Kidney (tissue), 13 donors: ENCODE measurements at regions not wholly inside any gene's neighbourhood (a gene's known extent, or its start where the extent isn't known, plus 50 kb on each side); places are given as distances from the start of the nearest gene placed in this dataset.
A peak's percentile ranks its signal among the peaks of the same experiment; 100 is the strongest.

ENCODE experiments used
- DNase-seq, 5 donors: peaks; one replicate each; pipeline ENCODE4 v3.0.0-alpha.2; 2013 to 2020
- FAIRE-seq: peaks from 2 replicates; lab custom pipeline; 2012; peaks lifted over from hg19 to GRCh38; lab: Jason Lieb, UNC
- H3K27ac ChIP-seq, 2 donors: one replicate each; pipeline ENCODE4 v1.7.0; 2013; ENCODE audit warnings: low read depth in 2 of 2, low read length in 2 of 2, inconsistent platforms in 1 of 2
- H3K27me3 ChIP-seq: one replicate; pipeline ENCODE4 v1.7.1; 2013; ENCODE audit warnings: low read length, inconsistent platforms; ENCODE audit not compliant: control insufficient read depth, insufficient read depth
- H3K36me3 ChIP-seq, 3 donors: one replicate each; pipeline versions ENCODE4 v1.7.0 to v1.7.1; 2013; ENCODE audit warnings: low read length in 3 of 3, control low read depth in 1 of 3, inconsistent platforms in 1 of 3; ENCODE audit not compliant: insufficient read depth in 3 of 3, control insufficient read depth in 2 of 3
- H3K4me1 ChIP-seq, 3 donors: one replicate each; pipeline versions ENCODE4 v1.7.0 to v1.7.1; 2013; ENCODE audit warnings: low read length in 3 of 3, inconsistent platforms in 1 of 3, low read depth in 1 of 3; ENCODE audit not compliant: control insufficient read depth in 2 of 3, insufficient read depth in 2 of 3
- H3K4me3 ChIP-seq, 3 donors: one replicate each; pipeline versions ENCODE4 v1.7.0 to v1.8.1; 2013; ENCODE audit warnings: low read length in 3 of 3, control low read depth in 1 of 3, inconsistent platforms in 1 of 3
- H3K9ac ChIP-seq, 3 donors: one replicate each; pipeline versions ENCODE4 v1.7.0 to v1.7.1; 2013; ENCODE audit warnings: low read length in 3 of 3, control low read depth in 1 of 3, inconsistent platforms in 1 of 3
- H3K9me3 ChIP-seq, 3 donors: one replicate each; pipeline versions ENCODE4 v1.7.0 to v1.7.1; 2013; ENCODE audit warnings: low read length in 3 of 3, control low read depth in 1 of 3, inconsistent platforms in 1 of 3; ENCODE audit not compliant: control insufficient read depth in 2 of 3, insufficient read depth in 1 of 3
- intact Hi-C: fragments of 100-400 bp; cut with DNase I; formaldehyde crosslinking; loops from one replicate; pipeline ENCODE4 v1.11.1; 2022
- TF ChIP-seq, protein P1 (sequence below): IDR thresholded peaks from 3 replicates; pipeline ENCODE4 v1.5.1; 2012; ENCODE audit warnings: mild to moderate bottlenecking, moderate library complexity, borderline replicate concordance; ENCODE audit not compliant: insufficient read depth; ENCODE audit errors: extremely low read depth
- donor health status: control.
- donor health status: control.
- donor health status: control.
- donor health status: control.
- donor health status: control.
- donor health status: DM: yes; HTN: yes; CAD: no.
- donor health status: Normal renal cell carcinoma (clear cell type).

DNA sequence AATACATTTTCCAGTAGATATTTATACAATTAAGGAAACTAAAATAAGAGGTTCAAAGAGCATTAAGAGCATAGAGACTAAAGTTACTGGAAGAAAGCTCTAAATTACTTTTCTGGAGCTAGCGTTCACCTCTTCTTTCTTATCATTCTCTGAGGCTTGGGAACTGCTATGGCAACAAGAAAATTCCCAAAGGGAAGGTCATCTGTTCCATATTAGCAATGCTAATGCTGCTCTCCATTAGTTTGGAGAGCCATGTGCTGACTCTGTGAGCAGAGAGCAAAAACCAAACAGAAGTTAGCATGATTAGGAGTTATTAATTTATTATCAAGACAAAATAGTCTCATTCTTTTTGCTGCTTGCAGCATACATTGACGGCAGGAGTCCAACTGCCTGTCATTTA lies 143.1 kb upstream of the SLC16A7 start:
- peak overlapping the region; percentile 7 to 27 for H3K27ac ChIP-seq
- TF ChIP-seq, protein P1, sequence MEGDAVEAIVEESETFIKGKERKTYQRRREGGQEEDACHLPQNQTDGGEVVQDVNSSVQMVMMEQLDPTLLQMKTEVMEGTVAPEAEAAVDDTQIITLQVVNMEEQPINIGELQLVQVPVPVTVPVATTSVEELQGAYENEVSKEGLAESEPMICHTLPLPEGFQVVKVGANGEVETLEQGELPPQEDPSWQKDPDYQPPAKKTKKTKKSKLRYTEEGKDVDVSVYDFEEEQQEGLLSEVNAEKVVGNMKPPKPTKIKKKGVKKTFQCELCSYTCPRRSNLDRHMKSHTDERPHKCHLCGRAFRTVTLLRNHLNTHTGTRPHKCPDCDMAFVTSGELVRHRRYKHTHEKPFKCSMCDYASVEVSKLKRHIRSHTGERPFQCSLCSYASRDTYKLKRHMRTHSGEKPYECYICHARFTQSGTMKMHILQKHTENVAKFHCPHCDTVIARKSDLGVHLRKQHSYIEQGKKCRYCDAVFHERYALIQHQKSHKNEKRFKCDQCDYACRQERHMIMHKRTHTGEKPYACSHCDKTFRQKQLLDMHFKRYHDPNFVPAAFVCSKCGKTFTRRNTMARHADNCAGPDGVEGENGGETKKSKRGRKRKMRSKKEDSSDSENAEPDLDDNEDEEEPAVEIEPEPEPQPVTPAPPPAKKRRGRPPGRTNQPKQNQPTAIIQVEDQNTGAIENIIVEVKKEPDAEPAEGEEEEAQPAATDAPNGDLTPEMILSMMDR: no peak
- no peaks in the 10 kb centered on the region for H3K27me3 ChIP-seq
- intact Hi-C loops: no loop called here
- FAIRE-seq (no peak), DNase-seq (no peak)
- H3K9ac ChIP-seq: no peak overlapping the region
- H3K36me3 ChIP-seq: no peaks in the 10 kb centered on the region
- H3K4me1 ChIP-seq: peaks cover 0 to 8% (median 0%) of the 10 kb centered on the region in 3 donors
- H3K9me3 ChIP-seq: no peaks in the 10 kb centered on the region
- no peak overlapping the region for H3K4me3 ChIP-seq

DNA sequence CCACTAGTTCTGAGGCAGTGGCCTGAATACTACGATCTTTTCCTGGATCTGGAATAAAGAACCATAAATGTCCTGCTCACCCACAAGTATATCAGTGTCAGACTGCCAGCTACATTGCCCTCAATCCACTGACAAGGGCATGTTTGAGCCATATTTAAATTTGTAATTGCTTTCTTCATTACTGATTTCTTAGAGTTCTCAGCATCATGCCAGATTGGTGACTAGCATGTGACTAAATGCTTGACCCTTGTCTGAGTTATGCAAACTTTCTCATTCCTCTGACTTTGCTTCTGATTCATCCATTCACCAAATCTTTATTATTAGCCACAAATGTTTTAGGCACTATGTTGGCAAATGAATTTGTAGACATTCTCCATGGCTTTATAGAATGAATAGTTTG lies 143.6 kb upstream of the SLC16A7 start:
- TF ChIP-seq, protein P1: no peak
- Histone ChIP-seq H3K36me3 (no peaks in the 10 kb centered on the region), H3K27ac (peak overlapping the region; percentile 7 to 43), H3K4me1 (peaks cover 0 to 8% (median 0%) of the 10 kb centered on the region in 3 donors), H3K27me3 (no peaks in the 10 kb centered on the region), H3K9me3 (no peaks in the 10 kb centered on the region), H3K4me3 (no peak overlapping the region), H3K9ac (no peak overlapping the region)
- DNase-seq: peak in 1 of 5 donors; percentile 2
- peak; percentile 90 for FAIRE-seq
- intact Hi-C loops: no loop called here

DNA sequence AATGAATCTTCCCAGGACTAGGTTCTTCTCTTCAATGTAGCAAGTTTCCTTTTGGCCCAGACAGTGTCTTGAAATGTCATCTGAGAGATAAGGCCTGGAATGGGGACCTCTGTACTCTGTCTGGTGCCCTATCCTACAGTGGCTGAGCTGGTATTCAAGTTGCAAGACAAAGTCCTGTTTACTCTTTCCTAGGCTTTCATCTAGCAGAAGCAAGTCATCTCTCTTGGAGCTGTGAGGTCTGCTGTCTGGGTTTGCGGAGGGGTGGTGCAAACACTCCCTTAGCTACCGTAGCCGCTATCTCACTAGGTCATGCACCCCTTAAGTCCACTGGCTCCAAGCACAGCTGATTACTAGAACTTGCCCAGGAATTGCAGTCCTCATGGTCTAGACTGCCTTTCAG lies 149.7 kb upstream of the SLC16A7 start:
- Histone ChIP-seq H3K4me1 (no peaks in the 10 kb centered on the region), H3K4me3 (no peak overlapping the region), H3K27me3 (no peaks in the 10 kb centered on the region), H3K9me3 (peaks cover 0 to 4% (median 0%) of the 10 kb centered on the region in 3 donors), H3K36me3 (no peaks in the 10 kb centered on the region), H3K27ac (no peak overlapping the region), H3K9ac (no peak overlapping the region)
- TF ChIP-seq, protein P1: no peak
- FAIRE-seq (no peak), DNase-seq (no peak)
- intact Hi-C loops: no loop called here

DNA sequence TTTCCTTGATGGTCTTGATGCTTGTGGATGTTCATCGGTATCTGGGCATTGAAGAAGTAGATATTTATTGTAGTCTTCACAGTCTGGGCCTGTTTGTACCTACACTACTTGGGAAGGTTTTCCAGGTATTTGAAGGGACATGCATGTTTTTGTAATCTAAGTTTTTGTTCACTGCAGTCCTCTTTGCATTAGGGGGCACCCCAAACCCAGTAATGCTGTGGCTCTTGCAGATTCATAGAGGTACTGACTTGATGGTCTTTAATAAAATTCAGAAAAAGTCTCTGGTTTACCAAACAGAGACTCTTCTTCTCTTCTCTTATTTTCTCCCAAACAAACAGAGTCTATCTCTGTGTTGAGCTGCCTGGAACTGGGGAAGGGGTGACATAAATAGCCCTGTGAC lies 150.9 kb upstream of the SLC16A7 start:
- DNase-seq (peak in 1 of 5 donors; percentile 4), FAIRE-seq (no peak)
- Histone ChIP-seq H3K9ac (no peak overlapping the region), H3K27me3 (no peaks in the 10 kb centered on the region), H3K27ac (no peak overlapping the region), H3K36me3 (no peaks in the 10 kb centered on the region), H3K4me3 (no peak overlapping the region), H3K9me3 (peaks cover 0 to 4% (median 0%) of the 10 kb centered on the region in 3 donors), H3K4me1 (no peaks in the 10 kb centered on the region)
- TF ChIP-seq, protein P1: peak; percentile 26
- intact Hi-C loops: no loop called here
